H1 (cell line): ENCODE measurements at regions not wholly inside any gene's neighbourhood (a gene's known extent, or its start where the extent isn't known, plus 50 kb on each side); places are given as distances from the start of the nearest gene placed in this dataset.
A peak's percentile ranks its signal among the peaks of the same experiment; 100 is the strongest.

Source experiments
- CTCF ChIA-PET: fragments of 300-600 bp; sonication (Branson Sonifier 250); formaldehyde crosslinking; loops from one replicate; lab custom pipeline; 2021; ENCODE audit not compliant: partially characterized antibody; lab: Charles Lee
- POLR2A ChIA-PET: fragments of 300-600 bp; sonication (Branson Sonifier 250); formaldehyde crosslinking; loops from one replicate; lab custom pipeline; 2021; ENCODE audit warnings: inconsistent platforms; ENCODE audit not compliant: partially characterized antibody; lab: Charles Lee
- DNase-seq, 2 experiments: peaks; one replicate each; pipeline versions ENCODE4 v3.0.0 to v3.0.0-alpha.2; 2010 to 2022; ENCODE audit warnings: low spot score in 2 of 2, low read depth in 1 of 2, mixed read lengths in 1 of 2
- FAIRE-seq: peaks from 2 replicates; lab custom pipeline; 2011; peaks lifted over from hg19 to GRCh38; lab: Jason Lieb, UNC
- H2AFZ ChIP-seq: 2 replicates; pipeline ENCODE4 v1.8.1; 2012; ENCODE audit warnings: low read length, inconsistent platforms
- H2AK5ac ChIP-seq: 2 replicates; pipeline ENCODE4 v1.6.1; 2013; ENCODE audit warnings: low read depth, low read length
- H2BK120ac ChIP-seq: replicated peaks from 2 replicates; pipeline ENCODE3; 2013; ENCODE audit warnings: low read depth, low read length, inconsistent platforms
- H2BK12ac ChIP-seq: 2 replicates; pipeline ENCODE4 v1.6.1; 2013; ENCODE audit warnings: low read depth, low read length
- H2BK15ac ChIP-seq: 2 replicates; pipeline ENCODE4 v1.6.1; 2013; ENCODE audit warnings: low read length
- H2BK20ac ChIP-seq: 2 replicates; pipeline ENCODE4 v1.6.1; 2013; ENCODE audit warnings: low read length
- H2BK5ac ChIP-seq: 2 replicates; pipeline ENCODE4 v1.6.1; 2013; ENCODE audit warnings: low read depth, low read length
- H3K14ac ChIP-seq: 2 replicates; pipeline ENCODE4 v1.6.1; 2013; ENCODE audit warnings: inconsistent platforms; ENCODE audit not compliant: insufficient read length
- H3K18ac ChIP-seq: 2 replicates; pipeline ENCODE4 v1.6.1; 2013; ENCODE audit warnings: low read length; ENCODE audit errors: extremely low read depth
- H3K23ac ChIP-seq: 2 replicates; pipeline ENCODE4 v1.6.1; 2013; ENCODE audit warnings: inconsistent platforms; ENCODE audit not compliant: insufficient read length
- H3K23me2 ChIP-seq: 2 replicates; pipeline ENCODE4 v1.6.1; 2013; ENCODE audit warnings: low read depth, low read length
- H3K27ac ChIP-seq: 2 replicates; pipeline ENCODE4 v1.6.1; 2011; ENCODE audit warnings: low read depth, low read length, inconsistent platforms
- H3K27me3 ChIP-seq, 4 experiments: replicated peaks in 1 of 4; 1 replicate in 1 of 4; 2 replicates in 3 of 4; pipeline versions ENCODE4 v1.6.1 to v1.8.1; 2011 to 2013; ENCODE audit warnings: low read length in 3 of 4, mild to moderate bottlenecking in 3 of 4, inconsistent platforms in 2 of 4, mixed read lengths in 2 of 4, moderate library complexity in 1 of 4; ENCODE audit not compliant: control insufficient read depth in 3 of 4, insufficient read depth in 3 of 4; ENCODE audit errors: extremely low read depth in 1 of 4
- H3K36me3 ChIP-seq, 4 experiments: 2 replicates each; pipeline versions ENCODE4 v1.6.1 to v1.8.1; 2011 to 2013; ENCODE audit warnings: mild to moderate bottlenecking in 4 of 4, low read length in 3 of 4, moderate library complexity in 2 of 4, control low read depth in 1 of 4, inconsistent platforms in 1 of 4; ENCODE audit not compliant: insufficient read depth in 4 of 4, control insufficient read depth in 2 of 4
- H3K4ac ChIP-seq: replicated peaks from 2 replicates; pipeline ENCODE3; 2013; ENCODE audit warnings: low read length, low read depth, mixed read lengths, inconsistent platforms; ENCODE audit not compliant: insufficient read length
- H3K4me1 ChIP-seq, 4 experiments: replicated peaks in 1 of 4; 1 replicate in 1 of 4; 2 replicates in 3 of 4; pipeline versions ENCODE4 v1.6.1 to v1.8.1; 2011 to 2013; ENCODE audit warnings: low read length in 3 of 4, inconsistent platforms in 2 of 4, mixed read lengths in 1 of 4; ENCODE audit not compliant: insufficient read depth in 4 of 4, control insufficient read depth in 3 of 4
- H3K4me2 ChIP-seq, 2 experiments: 2 replicates each; pipeline versions ENCODE4 v1.6.1 to v1.8.1; 2011 to 2013; ENCODE audit warnings: low read depth in 2 of 2, low read length in 2 of 2, control low read depth in 1 of 2, inconsistent platforms in 1 of 2, mild to moderate bottlenecking in 1 of 2; ENCODE audit not compliant: insufficient read depth in 1 of 2
- H3K4me3 ChIP-seq, 4 experiments: fragments of 200-600, 300-600 bp in 1 of 4; sonication (generic), shearing (Covaris generic), sonication (Bioruptor Twin) in 1 of 4; 2 replicates each; pipeline versions ENCODE4 v1.5.1 to v1.8.1; 2011 to 2016; ENCODE audit warnings: low read length in 4 of 4, low read depth in 3 of 4, control low read depth in 2 of 4, inconsistent platforms in 2 of 4, mild to moderate bottlenecking in 2 of 4, mixed read lengths in 1 of 4, moderate library complexity in 1 of 4; ENCODE audit not compliant: insufficient read depth in 2 of 4; ENCODE audit errors: extremely low read depth in 1 of 4
- H3K56ac ChIP-seq: replicated peaks from 2 replicates; pipeline ENCODE3; 2013; ENCODE audit warnings: low read depth, mild to moderate bottlenecking, mixed read lengths, low read length, inconsistent platforms; ENCODE audit not compliant: insufficient read length
- H3K79me1 ChIP-seq: 2 replicates; pipeline ENCODE4 v1.6.1; 2013; ENCODE audit warnings: low read depth, low read length, control low read depth
- H3K79me2 ChIP-seq, 2 experiments: 2 replicates each; pipeline versions ENCODE4 v1.6.1 to v1.8.1; 2012 to 2013; ENCODE audit warnings: low read length in 2 of 2, mild to moderate bottlenecking in 2 of 2, inconsistent platforms in 1 of 2; ENCODE audit not compliant: insufficient read depth in 2 of 2, control insufficient read depth in 1 of 2
- H3K9ac ChIP-seq, 4 experiments: replicated peaks in 1 of 4; 1 replicate in 1 of 4; 2 replicates in 3 of 4; pipeline versions ENCODE4 v1.6.1 to v1.8.1; 2011 to 2013; ENCODE audit warnings: low read depth in 3 of 4, low read length in 3 of 4, control low read depth in 2 of 4, mild to moderate bottlenecking in 2 of 4, moderate library complexity in 2 of 4, inconsistent platforms in 1 of 4; ENCODE audit errors: extremely low read depth in 1 of 4
- H3K9me3 ChIP-seq, 2 experiments: 2 replicates each; pipeline versions ENCODE4 v1.6.1 to v1.8.1; 2012 to 2013; ENCODE audit warnings: mild to moderate bottlenecking in 2 of 2, moderate library complexity in 2 of 2, control low read depth in 1 of 2, inconsistent platforms in 1 of 2, low read depth in 1 of 2, low read length in 1 of 2, mixed read lengths in 1 of 2; ENCODE audit not compliant: insufficient read depth in 2 of 2
- H4K20me1 ChIP-seq, 2 experiments: replicated peaks in 1 of 2; 2 replicates each; pipeline versions ENCODE3 to v1.8.1; 2011 to 2013; ENCODE audit warnings: inconsistent platforms in 2 of 2, low read length in 2 of 2, mild to moderate bottlenecking in 1 of 2; ENCODE audit not compliant: insufficient read depth in 2 of 2, control insufficient read depth in 1 of 2
- H4K5ac ChIP-seq: 2 replicates; pipeline ENCODE4 v1.6.1; 2013; ENCODE audit warnings: low read length, low read depth, mixed read lengths, inconsistent platforms; ENCODE audit not compliant: insufficient read length
- H4K8ac ChIP-seq: 2 replicates; pipeline ENCODE4 v1.8.0; 2013; ENCODE audit warnings: mild to moderate bottlenecking, moderate library complexity, low read length, inconsistent platforms; ENCODE audit not compliant: insufficient read depth; ENCODE audit errors: extremely low read depth
- H4K91ac ChIP-seq: replicated peaks from 2 replicates; pipeline ENCODE3; 2013; ENCODE audit warnings: low read length, mixed read lengths, inconsistent platforms; ENCODE audit not compliant: insufficient read length
- SRF ChIP-seq: IDR thresholded peaks from 2 replicates; pipeline ENCODE4 v1.6.1; 2011; ENCODE audit warnings: mild to moderate bottlenecking, low read depth, low read length, moderate library complexity
- YY1 ChIP-seq: IDR thresholded peaks from 2 replicates; pipeline ENCODE4 v1.6.1; 2011; ENCODE audit warnings: low read depth, mild to moderate bottlenecking, low read length
- WGBS, 2 experiments: shearing (Covaris generic) in 1 of 2; methylation state at CpG; one replicate each; pipeline versions ENCODE4 v1.1.6 to v1.1.7; 2013 to 2015; ENCODE audit warnings: low lambda C conversion rate in 2 of 2, mixed read lengths in 2 of 2, inconsistent platforms in 1 of 2, low coverage in 1 of 2, missing lambda C conversion rate in 1 of 2; ENCODE audit not compliant: insufficient replicate concordance in 2 of 2, insufficient coverage in 1 of 2, insufficient read length in 1 of 2; ENCODE audit errors: extremely low coverage in 1 of 2, missing lambda C conversion rate in 1 of 2; 5-methylcytosine and 5-hydroxymethylcytosine counted together

GRCh38 chrX:10395179-10395578, 225.2 kb downstream of the MID1 start:
- Histone ChIP-seq H3K14ac (no peak overlapping the region), H3K23ac (no peak overlapping the region), H2BK12ac (no peak overlapping the region), H2BK20ac (no peak overlapping the region), H4K91ac (no peak overlapping the region), H3K9ac (no peak overlapping the region), H3K4me3 (no peak overlapping the region), H3K27ac (no peak overlapping the region), H3K18ac (no peak overlapping the region), H3K4ac (no peak overlapping the region), H2BK15ac (no peak overlapping the region), H3K23me2 (no peaks in the 10 kb centered on the region), H3K9me3 (no peaks in the 10 kb centered on the region), H2BK5ac (no peak overlapping the region), H3K36me3 (no peaks in the 10 kb centered on the region), H3K79me2 (no peaks in the 10 kb centered on the region), H4K5ac (no peak overlapping the region), H2AFZ (no peak overlapping the region), H3K56ac (no peak overlapping the region), H3K4me2 (no peak overlapping the region), H4K20me1 (no peaks in the 10 kb centered on the region), H3K79me1 (no peaks in the 10 kb centered on the region), H3K4me1 (peaks cover 0 to 5% (median 0%) of the 10 kb centered on the region in 4 experiments; a peak in 1 of 7 replicates), H4K8ac (no peak overlapping the region), H2BK120ac (no peak overlapping the region), H2AK5ac (no peak overlapping the region), H3K27me3 (no peaks in the 10 kb centered on the region)
- WGBS, 2 experiments = 91% methylated on average over 3 of the region's 3 CpGs; no CpG with 5 or more reads in 1 of the 2 experiments
- peak; percentile 65 for FAIRE-seq
- CTCF ChIA-PET = no interaction called here
- POLR2A ChIA-PET = no interaction called here
- no peak for TF ChIP-seq YY1
- no peak for TF ChIP-seq SRF
- DNase-seq = no peak
